GM23248 (cell line): ENCODE measurements at regions not wholly inside any gene's neighbourhood (a gene's known extent, or its start where the extent isn't known, plus 50 kb on each side); places are given as distances from the start of the nearest gene placed in this dataset.

ENCODE experiments used
- EZH2 ChIP-seq: fragments of 200-600 bp; sonication (generic); IDR thresholded peaks from 2 replicates; pipeline ENCODE4 v1.6.1; 2018; ENCODE audit warnings: antibody characterized with exemption, mild to moderate bottlenecking; ENCODE audit not compliant: insufficient read depth, poor library complexity, severe bottlenecking
- EZH2phosphoT487 ChIP-seq: fragments of 200-600 bp; sonication (generic); IDR thresholded peaks from 2 replicates; pipeline ENCODE4 v1.6.1; 2018; ENCODE audit warnings: antibody characterized with exemption, moderate library complexity, mild to moderate bottlenecking, low read depth; ENCODE audit not compliant: insufficient read depth

- no peak for TF ChIP-seq EZH2
- TF ChIP-seq EZH2phosphoT487 = no peak
These were observed 188.6 kb upstream of the CPXCR1 start for GRCh38 chrX:88558421-88558820.
